Islet of Langerhans (tissue), 1 donor: ENCODE measurements at regions not wholly inside any gene's neighbourhood (a gene's known extent, or its start where the extent isn't known, plus 50 kb on each side); places are given as distances from the start of the nearest gene placed in this dataset.
"Not testable (repeated sequence)": the region's sequence is repeated elsewhere in the genome, so short reads cannot be mapped to it uniquely, and the experiment has no call there.

Source experiments
- FAIRE-seq: peaks from one replicate; lab custom pipeline; 2011; peaks lifted over from hg19 to GRCh38; lab: Jason Lieb, UNC

DNA sequence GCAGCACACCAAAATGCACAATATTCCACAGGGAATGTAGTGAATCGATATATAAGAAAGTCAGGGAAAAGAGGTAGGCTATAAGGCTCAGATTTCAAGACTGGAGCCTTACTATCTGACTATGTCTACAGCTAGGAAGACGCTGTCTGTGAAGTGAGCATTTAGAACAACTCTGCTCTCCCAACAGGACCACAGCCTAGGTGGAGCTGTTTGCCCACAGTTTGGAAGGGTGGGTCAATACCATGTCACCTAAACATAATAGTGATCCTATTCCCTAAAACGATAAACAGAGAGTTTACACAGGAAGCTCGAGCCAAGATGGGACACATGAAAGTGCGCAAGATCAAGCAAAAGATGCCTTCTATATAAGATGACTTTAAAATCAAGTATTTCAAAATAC lies 2486.0 kb upstream of the PCDH20 start:
- FAIRE-seq, result no peak

DNA sequence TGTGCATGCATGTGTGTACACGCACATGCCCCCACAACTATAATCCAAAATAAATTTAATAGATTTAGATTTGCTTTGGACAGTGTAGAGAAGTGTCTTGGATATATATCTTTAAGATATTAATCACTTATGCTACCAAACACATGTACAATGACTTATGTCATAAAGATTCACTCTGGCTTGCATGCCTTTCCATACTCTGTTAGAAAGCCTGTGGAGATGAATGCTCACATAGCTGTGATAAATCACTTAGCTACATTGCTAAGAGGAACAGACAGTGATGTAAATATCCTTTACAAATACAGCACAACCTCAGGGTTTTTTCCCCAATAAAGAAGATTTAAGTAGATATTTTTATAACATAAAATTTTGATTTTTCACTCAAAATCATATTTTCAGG lies 2484.8 kb upstream of the PCDH20 start:
- no peak for FAIRE-seq

GRCh38 chr13:63896321-63896720 lies 2480.7 kb upstream of the PCDH20 start:
- FAIRE-seq, result no peak

DNA sequence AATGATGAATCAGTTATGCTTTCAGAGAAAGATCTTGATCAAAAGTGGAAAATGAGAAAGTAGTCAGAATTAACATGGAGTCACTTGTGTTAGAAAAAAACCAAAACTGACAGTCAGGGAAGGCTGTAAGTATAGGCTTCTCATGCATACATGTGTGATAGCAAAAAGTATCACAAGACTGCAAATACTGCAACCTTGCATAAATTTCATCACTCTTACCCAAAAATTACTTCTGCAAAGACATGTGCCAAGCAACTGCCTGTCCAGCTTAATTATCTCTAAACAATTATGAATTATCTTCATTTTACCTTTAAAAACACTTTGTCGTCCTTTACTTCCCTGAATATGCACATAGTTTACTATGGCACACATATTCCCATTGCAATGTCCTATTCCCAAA lies 2466.4 kb upstream of the PCDH20 start:
- no peak for FAIRE-seq

DNA sequence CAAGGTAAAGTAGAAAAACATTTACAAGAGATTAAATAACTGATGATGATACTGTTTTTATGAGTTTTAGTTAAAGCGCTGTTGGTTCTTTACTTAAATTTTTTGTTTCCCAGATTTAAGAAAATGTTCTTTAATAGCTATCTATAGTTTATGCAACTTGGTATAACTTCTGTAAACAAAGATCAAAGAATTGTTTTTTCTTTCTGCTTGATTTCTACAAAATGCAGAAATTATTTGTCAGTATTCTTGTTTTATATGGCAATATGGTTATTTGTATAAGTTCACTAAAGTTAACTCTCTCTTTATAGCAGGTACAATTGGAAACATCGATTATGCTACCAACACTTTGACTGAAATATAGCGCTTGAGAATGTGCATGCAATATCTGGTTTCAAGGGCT lies 2465.1 kb upstream of the PCDH20 start:
- no peak for FAIRE-seq

DNA sequence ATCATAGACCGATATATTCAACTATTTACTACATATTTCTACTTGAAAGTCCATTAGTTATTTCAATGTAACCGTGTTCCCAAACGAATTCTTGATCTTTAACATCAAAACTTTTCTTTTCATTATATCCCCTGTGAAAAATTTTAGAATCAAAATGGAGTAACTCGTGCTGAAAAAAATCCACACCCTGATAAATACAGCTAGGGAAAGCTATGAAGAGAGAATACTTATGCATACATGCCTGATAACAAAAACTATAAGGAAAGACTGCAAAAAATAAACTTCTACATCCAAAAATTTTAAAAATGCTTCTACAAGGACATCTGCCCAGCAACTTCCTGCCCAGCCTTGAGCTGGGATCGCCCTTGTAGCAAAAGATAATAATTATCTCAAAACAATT lies 2458.3 kb upstream of the PCDH20 start:
- no peak for FAIRE-seq

DNA sequence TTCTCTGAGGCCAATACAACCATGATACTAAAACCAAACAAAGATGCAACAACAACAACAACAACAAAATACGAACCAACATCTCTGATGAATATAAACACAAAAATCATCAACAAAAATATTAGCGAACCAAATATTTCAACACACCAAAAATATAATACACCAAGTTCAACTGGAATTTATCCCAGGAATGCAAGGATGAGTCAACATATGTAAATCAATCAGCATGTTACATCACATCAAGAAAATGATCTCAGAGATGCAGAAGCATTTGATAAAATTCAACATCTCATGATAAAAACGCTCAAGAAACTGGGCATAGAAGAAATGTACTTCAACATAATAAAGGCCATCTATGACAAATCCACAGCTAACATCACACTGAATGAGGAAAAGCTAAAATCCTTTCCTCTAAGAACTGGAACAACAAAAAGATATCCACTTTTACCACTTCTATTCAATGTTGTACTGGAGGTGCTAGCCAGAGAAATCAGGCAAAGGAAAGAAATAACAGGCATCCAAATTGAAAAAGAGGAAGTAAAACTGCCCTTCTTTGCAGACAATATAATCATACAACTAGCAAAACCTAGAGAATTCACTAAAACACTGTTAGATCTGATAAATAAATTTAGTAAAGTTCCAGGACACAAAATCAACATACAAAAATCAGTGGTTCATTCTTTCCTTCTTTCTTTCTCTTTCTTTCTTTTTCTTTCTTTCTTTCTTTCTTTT lies 2448.7 kb upstream of the PCDH20 start:
- no peak for FAIRE-seq

GRCh38 chr13:63855457-63856118 lies 2439.9 kb upstream of the PCDH20 start:
- no peak for FAIRE-seq

GRCh38 chr13:63853816-63854215 lies 2438.2 kb upstream of the PCDH20 start:
- no peak for FAIRE-seq

DNA sequence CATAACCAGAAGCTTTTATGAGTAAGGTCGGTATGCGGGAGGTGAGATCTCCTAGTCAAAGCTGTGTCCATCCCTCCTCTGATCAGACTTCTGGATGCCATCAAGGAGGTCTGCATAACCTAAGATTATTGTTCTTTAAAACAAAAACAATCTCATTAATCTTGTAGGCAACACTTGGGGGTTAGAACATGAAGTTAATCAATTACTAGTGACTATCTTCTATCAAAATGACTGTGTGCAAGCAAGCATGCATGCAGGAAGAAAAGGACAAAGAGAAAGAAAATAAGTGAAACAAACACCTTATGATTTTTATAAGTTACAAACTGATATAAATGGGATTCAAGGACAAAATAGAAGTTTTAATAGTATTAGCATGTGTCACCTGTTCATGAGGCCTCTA lies 2435.9 kb upstream of the PCDH20 start:
- FAIRE-seq, result no peak

DNA sequence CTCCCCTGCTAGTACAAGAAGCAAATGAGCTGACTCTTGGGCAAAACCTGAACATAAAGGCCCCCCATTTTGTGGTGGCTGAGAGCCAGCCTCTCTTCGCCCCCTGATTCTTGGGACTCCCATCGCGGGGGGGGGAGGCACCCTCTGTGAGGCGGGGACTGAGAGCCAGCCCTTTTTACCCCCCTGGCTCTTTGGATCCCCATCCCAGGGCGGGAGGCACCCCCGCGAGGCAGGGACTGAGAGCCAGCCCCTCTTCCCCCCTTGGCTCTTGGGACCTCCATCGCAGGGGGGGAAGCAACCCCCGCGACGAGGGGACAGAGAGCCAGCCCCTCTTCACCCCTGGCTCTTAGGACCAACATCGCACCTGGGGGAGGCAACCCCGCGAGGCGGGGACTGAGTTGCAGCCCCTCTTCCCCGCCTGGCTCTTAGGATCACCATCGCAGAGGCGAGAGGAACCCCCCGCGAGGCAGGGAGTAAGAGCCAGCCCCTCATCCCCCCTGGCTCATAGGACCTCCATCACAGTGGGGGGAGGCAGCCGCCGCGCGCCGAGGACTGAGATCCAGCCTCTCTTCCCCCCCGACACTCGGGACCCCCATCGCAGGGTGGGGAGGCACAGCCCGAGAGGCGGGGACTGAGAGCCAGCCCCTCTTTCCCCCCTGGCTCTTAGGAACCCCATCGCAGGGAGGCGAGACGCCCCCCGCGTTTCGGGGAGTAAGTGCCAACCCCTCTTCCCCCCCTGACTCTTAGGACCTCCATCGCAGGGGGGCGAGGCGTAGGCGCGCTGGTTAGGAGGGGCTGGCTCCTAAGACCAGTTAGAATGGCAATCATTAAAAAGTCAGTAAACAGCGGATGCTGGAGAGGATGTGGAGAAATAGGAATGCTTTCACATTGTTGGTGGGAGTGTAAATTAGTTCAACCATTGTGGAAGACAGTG lies 2428.4 kb upstream of the PCDH20 start:
- FAIRE-seq, result no peak

GRCh38 chr13:63842102-63842501 lies 2426.5 kb upstream of the PCDH20 start:
- FAIRE-seq, result no peak

DNA sequence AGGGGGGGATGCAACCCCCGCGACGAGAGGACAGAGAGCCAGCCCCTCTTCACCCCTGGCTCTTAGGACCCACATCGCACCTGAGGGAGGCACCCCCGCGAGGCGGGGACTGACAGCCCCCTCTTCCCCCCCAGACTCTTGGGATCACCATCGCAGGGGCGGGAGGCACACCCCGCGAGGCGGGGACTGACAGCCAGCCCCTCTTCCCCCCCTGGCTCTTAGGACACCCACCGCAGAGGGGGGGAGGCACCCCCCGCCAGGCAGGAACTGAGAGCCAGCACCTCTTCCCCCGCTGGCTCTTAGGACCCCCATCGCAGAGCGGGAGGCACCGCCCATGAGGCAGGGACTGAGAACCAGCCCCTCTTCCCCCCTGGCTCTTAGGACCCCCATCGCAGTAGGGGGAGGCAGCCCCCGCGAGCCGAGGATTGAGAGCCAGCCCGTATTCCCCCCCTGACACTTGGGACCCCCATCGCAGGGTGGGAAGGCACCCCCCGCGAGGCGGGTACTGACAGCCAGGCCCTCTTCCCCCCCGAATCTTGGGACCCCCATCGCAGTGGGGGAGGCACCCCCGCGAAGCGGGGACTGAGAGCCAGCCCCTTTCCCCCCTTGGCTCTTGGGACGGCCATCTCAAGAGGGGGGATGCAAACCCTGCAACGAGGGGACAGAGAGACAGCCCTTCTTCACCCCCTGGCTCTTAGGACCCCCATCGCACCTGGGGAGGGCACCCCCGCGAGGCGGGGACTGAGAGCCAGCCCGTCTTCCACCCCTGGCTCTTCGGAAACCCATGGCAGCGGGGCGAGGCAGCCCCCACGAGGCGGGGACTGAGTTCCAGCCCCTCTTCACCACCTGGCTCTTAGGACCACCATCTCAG lies 2425.1 kb upstream of the PCDH20 start:
- no peak for FAIRE-seq

DNA sequence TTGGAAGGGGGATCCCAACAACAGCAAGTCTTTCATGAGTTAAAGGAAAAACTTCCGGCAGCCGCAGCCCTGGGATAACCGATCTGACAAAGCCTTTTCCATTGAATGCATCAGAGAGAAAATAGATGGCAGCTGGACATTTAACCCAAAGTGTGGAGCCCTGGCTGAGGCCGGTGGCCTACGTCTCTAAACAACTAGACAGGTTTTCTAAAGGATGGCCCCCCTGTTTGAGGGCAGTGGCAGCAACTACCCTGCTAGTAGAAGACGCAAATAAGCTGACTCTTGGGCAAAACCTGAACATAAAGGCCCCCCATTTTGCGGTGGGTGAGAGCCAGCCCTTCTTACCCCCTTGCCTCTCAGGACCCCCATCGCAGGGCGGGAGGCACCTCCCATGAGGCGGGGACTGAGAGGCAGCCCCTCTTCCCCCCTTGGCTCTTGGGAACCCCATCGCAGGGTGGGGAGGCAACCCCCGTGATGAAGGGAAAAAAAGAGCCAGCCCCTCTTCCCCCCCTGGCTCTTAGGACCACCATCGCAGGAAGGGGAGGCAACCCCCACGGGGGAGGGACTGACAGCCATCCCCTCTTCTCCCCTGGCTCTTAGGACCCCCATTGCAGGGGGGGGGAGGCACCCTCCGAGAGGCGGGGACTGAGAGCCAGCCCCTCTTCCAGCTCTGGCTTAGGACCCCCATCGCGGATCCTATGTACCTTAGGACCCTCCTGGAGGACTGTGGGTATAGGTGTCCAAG lies 2422.9 kb upstream of the PCDH20 start:
- no peak for FAIRE-seq

GRCh38 chr13:63837701-63838100 lies 2422.1 kb upstream of the PCDH20 start:
- FAIRE-seq, result not testable (repeated sequence)

DNA sequence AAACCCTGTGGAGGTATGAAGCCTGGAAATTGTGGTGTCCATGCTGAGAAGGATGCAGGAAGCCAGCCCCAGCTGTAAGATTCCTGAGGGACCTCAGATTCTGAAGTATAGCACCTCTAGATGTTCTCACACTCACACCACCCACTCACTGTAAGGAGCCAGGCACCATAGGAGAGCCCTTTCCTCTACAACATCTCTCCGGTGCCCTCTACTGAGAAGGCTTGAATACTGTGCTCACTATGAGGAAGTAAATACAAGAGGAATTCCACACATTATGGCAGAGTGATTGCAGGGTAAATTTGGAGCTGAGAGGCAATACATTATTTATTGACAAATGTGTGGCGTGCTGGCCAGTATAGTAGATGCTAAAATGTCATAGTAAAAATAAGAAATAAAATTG lies 2414.0 kb upstream of the PCDH20 start:
- FAIRE-seq, result not testable (repeated sequence)

GRCh38 chr13:63821785-63822184 lies 2406.1 kb upstream of the PCDH20 start:
- not testable (repeated sequence) for FAIRE-seq

GRCh38 chr13:63811428-63812004 lies 2395.9 kb upstream of the PCDH20 start:
- FAIRE-seq, result not testable (repeated sequence)

GRCh38 chr13:63791134-63791533 lies 2375.5 kb upstream of the PCDH20 start:
- peak; percentile 33 for FAIRE-seq

GRCh38 chr13:63774133-63774532 lies 2358.5 kb upstream of the PCDH20 start:
- no peak for FAIRE-seq

- no peak for FAIRE-seq
Measured at GRCh38 chr13:63773476-63773875, 2357.8 kb upstream of the PCDH20 start.
